ENCODE measurements at regions not wholly inside any gene's neighbourhood (a gene's known extent, or its start where the extent isn't known, plus 50 kb on each side); places are given as distances from the start of the nearest gene placed in this dataset.

- DNase-seq (ENCODE audit: low read depth): no peak
These were observed 213.5 kb upstream of the LHX5 start for GRCh38 chr12:113684908-113685782.

GRCh38 chr12:113684053-113684907 is 212.6 kb upstream of the LHX5 start:
- no peak for DNase-seq (ENCODE audit: low read depth)

- DNase-seq (ENCODE audit: low read depth): no peak
These were observed 211.9 kb upstream of the LHX5 start for GRCh38 chr12:113683574-113683973.

GRCh38 chr12:113680868-113681267 is 209.2 kb upstream of the LHX5 start:
- DNase-seq (ENCODE audit: low read depth): no peak

GRCh38 chr12:113678223-113679119 is 206.8 kb upstream of the LHX5 start:
- DNase-seq (ENCODE audit: low read depth): no peak

DNA sequence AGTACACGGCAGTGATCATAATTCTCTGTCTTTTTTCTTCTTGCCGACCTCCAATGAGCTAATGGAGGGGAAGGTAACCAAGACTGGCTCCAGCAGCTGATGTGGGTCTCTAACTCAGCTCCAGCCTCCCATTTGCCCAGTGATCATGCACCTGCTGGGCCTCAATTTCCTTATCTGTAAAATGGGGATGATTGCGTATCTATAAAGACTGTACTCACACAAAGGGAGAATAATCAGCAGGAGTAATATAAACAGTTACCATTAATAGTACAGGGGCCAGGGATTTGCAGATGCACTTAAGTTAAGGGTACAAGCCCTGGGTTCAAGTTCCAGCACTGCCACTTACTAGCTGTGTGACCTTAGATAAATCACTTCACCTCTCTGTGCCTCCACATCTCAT is 204.9 kb upstream of the LHX5 start:
- no peak for DNase-seq (ENCODE audit: low read depth)

DNA sequence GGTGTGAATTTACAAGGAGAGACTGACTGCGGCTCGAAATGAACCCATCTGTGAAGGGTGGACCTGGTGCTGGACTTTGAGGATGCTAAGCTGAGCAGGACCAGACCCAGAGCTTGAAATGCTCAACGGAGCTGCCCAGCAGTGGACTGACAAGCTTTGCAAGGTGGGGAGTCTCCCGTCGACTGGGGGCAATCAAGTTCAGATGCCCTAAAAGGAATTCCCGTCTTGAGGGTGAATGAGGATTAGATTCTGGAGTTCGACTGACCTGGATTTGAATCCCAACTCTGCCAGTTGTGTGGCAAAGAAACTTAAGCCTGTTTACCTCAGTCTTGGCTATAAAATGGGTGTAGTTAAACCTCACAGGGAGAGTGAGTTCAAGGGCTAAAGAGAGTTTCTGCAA is 204.4 kb upstream of the LHX5 start:
- DNase-seq (ENCODE audit: low read depth): no peak

DNA sequence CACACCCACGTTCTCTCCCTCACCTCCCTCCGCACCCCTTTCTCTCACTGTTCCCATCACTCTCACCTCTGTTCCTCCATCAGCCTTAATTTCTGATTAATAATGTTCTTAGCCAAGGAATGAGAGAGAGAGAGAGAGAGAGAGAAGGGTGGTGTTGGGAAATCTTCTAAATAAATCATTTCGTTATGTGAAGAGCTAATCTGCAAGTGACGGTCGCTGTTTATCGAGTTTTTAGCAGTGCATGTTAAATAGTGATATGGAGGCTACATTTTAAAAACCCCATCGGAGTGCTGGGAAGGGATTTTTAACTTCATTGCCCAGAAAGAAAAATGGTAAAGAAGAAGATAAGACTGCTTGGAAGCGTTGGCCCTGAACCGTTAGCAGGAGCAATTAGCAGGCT is 203.3 kb upstream of the LHX5 start:
- DNase-seq (ENCODE audit: low read depth): no peak

DNA sequence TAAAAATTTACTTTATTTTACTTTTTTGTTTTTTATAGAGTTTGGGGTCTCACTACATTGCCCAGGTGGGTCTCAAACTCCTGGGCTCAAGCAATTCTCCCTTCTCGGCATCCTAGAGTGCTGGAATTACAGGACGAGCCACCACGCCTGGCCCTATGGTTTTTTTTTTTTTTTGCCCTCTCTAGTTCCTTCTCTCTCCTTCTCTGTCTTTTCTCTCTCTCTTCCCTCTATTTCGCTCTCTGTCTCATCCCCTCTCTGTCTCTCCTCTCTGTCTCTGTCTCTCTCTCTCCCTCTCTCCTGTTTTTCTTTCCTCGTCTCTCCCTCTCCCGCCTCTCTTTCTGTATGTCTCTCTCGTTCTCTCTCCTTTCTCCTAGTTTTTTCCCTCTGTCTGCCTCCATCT is 202.6 kb upstream of the LHX5 start:
- no peak for DNase-seq (ENCODE audit: low read depth)

DNA sequence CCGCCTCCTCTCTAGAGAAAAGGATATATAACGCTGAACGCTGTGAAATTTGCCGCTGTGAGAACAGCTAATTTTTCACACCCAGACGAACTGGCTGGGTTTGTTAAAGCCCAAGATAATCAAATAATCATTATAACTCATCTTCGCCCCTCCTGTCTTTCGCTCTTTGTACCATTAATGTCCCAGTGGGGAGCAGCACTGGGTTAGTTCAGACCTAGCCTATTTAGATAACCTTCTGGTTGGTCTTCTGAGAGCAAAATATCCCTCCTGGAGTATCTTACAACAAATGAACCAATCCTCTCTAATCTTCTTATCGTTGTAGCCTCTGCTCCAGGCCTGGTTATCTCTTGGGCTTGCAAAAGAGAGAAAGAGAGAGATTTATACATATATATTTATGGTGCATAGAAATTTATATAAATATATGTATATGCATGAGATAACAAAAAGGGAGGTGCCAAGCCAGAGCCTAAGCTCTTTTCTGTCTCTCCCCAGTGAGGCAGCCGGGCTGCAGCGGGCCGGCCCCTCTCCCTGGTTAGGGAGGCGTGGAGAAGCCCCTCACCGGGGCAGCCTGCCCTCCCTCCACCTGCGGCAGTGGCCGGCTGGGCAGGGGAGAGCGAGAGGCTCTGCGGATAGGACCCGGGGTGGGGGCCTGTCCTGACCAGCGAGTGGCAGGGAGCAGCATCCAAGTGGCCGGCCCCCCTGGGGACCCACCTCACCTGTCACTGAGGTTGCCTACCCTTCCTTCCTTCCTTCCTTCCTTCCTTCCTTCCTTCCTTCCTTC is 202.0 kb upstream of the LHX5 start:
- no peak for DNase-seq (ENCODE audit: low read depth)

GRCh38 chr12:113670742-113671141 is 199.1 kb upstream of the LHX5 start:
- DNase-seq (ENCODE audit: low read depth): no peak

DNA sequence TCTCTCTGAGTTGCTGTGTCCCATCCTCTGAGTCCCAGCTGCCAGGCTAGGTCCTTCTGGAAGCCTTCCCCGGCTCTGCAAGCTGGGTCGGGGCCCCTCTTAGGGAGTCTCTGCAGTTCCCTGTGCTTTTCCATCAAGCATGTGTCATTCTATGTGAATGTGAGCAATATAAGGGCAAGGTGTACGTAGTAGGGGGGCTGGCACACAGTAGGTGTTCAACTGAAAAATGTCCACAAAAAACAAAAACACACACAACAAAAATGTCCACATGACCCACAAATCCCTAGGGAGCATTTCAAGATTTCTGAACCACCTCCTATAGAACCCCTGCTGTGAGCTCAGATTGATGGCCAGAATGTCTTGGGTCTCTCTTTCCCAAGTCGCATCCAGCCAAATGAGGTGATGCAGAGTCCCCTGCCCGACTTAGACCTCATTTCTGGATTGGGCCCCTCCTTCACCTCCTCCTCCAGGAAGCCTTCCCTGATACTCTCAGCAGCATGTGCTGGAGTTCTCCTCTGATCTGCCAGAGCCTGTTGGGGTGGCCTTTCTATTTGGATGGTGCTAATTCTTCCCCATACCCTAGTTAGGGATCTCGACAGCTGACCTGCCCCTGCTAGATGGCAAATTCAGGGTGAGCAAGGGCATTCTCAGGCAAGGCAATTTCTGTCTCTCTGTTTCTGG is 196.1 kb upstream of the LHX5 start:
- DNase-seq (ENCODE audit: low read depth): no peak

DNA sequence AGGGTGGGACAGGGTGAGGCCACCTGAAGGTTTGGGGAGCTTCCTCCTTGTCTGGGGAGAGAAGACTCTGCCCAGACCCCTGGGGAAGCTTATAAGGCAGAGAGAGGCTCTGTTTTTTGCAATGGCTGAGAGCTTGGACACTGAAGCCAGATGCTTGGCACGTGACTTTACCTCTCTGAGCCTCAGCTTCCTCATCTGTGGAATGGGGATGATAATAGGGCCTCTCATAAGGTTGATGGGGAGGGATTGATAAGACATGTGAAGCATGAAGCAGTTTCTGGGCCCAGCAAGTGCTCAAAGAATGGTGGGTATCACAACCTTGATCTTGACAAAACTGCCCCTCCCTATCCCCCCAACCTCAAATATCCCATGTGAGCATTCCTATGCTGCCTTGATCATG is 195.4 kb upstream of the LHX5 start:
- DNase-seq (ENCODE audit: low read depth): no peak

- no peak for DNase-seq (ENCODE audit: low read depth)
These were observed 194.6 kb upstream of the LHX5 start for GRCh38 chr12:113666223-113666622.

- no peak for DNase-seq (ENCODE audit: low read depth)
These were observed 193.8 kb upstream of the LHX5 start for GRCh38 chr12:113665457-113665856.

- DNase-seq (ENCODE audit: low read depth): no peak
These were observed 192.6 kb upstream of the LHX5 start for GRCh38 chr12:113664224-113664681.

GRCh38 chr12:113663396-113663795 is 191.7 kb upstream of the LHX5 start:
- no peak for DNase-seq (ENCODE audit: low read depth)

DNA sequence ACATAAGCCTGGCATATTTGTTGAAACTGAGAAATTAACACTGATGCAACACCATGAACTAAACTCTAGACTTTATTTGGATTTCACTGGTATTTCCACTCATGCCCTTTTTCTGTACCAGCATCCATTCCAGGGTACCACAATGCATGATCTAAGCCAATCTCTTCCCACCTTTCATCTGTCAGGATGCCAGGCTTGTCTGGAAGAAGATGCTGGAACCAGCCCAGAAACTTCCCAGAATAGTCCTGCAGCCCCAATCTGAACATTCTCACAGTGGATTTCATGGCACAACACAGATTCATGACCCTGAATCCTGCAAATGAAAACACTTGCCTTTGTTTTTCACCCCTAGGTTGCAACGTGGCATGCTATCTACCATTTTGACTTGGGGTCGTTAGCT is 189.3 kb upstream of the LHX5 start:
- no peak for DNase-seq (ENCODE audit: low read depth)

GRCh38 chr12:113659416-113659815 is 187.7 kb upstream of the LHX5 start:
- no peak for DNase-seq (ENCODE audit: low read depth)

GRCh38 chr12:113659015-113659414 is 187.3 kb upstream of the LHX5 start:
- DNase-seq (ENCODE audit: low read depth): no peak

Data from stromal cell of bone marrow (primary cell).